Raji (cell line): ENCODE measurements at regions not wholly inside any gene's neighbourhood (a gene's known extent, or its start where the extent isn't known, plus 50 kb on each side); places are given as distances from the start of the nearest gene placed in this dataset.

ENCODE experiments used
- POLR2A ChIP-seq: IDR thresholded peaks from 2 replicates; pipeline ENCODE4 v1.6.1; 2011; ENCODE audit warnings: low read depth, low read length, control low read depth; ENCODE audit not compliant: insufficient read depth

DNA sequence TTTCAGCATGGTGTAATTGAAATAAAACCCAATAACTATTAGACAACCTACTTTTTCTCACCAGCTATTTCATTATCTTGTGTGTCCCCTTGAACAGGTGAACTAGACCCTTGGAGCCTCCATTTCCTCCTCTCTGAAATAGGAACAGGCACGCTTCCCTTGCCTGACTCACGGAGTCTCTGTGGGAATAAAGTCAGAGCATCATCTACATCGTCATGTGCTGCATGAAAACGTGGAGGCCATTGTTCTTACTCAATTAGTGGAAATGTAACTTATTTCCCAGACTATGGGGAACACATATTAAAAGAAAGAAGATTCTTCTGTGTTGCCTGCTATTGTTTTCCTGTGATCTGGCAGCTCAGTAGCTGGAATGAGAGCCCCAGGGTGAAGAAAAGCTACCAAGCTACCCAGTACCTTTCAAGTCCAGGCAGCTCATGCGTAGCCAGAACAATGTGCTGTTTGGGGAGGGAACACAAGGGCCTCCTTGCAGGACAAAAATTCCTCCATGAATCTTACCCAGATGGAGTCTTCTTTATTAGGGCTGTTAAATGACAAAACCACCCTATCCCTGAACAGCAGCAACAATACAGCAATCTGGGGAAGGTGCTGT lies 59.8 kb downstream of the SOX11 start:
- TF ChIP-seq POLR2A, result no peak

DNA sequence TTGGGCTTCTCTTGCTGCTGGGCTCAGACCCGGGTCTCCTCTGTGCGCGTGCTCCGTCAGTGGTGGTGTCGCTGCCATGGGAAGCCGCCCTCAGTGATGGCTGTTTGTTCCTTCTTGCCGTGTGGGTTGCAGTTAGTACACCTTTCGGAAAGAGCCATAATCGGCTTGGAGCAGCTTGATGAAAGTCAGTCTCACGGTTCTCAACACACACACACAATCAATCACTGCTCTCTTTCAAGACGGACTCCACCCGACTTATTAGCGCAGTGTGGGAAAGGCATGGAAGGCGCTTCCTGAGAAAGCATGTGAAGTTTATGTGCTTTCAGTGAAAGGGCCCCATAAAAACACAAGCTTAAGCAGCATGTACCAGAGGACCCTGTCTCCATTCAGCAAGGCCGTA lies 64.1 kb downstream of the SOX11 start:
- no peak for TF ChIP-seq POLR2A

DNA sequence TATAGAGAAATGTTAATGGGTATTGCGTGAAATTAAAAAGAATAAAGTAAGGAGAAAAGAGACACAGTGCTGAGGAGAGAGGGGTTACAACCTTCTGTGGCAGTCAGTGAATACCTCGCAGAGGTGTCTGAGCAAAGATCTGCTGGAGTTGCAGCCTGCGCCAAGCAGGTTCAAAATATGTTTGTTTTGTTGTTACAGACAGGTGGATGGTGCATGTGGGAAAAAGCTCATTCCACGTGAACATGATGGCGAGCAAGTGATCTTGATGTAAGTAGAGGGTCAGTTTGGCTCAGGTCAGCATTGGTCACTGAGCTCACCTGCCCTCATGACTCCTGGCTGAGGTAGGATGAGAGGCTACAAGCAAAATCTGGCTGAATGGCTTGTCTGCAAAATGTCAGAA lies 66.2 kb downstream of the SOX11 start:
- TF ChIP-seq POLR2A, result no peak

DNA sequence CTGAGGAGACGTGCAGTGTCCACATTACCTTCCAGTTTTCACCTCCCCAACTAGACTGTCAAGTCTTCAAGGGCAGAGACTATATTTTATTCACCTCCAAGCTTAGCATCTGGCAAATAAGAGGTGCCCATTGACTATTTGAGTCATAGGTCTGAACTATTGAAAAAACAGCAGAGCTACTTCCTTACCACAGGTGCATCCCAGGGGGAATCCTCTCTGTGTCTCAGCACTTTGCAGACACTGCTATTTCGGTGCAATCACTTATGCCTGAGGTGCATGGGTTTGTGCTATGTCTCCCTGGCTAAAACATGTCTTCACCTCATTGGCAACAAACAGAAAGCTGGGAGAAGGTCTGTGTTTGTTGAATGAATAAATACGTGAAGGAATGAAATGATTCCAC lies 67.8 kb downstream of the SOX11 start:
- no peak for TF ChIP-seq POLR2A

DNA sequence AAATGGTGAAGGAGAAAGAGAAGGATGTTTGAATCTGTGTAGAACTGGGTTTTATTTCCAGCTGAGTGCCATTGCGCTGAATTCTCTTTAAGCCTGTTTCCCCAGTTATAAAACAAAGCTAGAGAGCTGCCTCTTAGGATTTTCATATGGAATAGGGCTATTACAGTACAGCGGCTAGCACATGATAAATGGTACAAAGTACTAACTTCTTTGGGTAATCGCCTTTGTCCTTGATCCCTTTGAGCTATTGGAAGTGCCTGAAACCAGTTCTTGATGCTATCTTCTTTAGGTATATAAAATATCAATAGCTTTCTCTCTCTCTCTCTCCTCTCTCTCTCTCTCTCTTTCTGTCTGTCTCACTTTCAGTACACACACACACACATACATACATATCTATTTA lies 71.3 kb downstream of the SOX11 start:
- TF ChIP-seq POLR2A, result no peak

DNA sequence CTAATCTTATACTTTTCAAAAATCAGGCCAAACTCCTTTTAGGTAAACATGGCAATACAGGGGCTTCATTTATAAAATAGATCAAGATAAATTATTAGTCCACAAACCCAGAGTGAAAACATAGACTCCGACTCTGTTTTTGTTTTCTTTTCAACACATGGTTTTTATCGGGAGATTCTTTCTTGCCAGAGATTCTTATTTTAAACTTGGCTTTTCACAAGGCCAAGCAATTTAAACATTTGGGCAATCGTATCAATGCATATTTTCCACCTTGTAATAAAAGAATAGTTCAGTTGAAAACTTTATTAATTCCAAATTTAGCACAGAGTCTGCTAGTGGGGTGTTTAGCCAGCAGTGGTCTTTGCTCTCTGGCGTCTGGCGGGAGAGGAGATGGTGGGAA lies 71.9 kb downstream of the SOX11 start:
- TF ChIP-seq POLR2A, result no peak

DNA sequence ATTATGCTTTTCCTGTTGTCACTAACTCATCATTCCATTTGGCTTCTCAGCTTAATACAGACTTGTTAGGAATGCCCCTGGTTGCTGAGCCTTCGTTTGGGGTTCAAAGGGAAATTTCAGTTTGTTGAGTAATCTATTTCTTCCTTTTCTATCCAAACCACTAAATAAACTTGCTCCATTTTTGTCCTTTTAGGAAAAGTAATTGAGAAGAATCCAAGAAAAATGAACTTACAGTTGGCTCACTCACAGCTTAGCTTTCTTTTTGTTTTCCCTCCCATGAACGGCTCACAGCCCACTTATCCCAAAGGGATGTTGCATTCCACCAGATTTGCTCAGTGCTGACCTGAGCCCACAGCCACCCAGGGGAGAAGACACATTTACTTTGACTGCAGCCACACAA lies 73.9 kb downstream of the SOX11 start:
- no peak for TF ChIP-seq POLR2A

DNA sequence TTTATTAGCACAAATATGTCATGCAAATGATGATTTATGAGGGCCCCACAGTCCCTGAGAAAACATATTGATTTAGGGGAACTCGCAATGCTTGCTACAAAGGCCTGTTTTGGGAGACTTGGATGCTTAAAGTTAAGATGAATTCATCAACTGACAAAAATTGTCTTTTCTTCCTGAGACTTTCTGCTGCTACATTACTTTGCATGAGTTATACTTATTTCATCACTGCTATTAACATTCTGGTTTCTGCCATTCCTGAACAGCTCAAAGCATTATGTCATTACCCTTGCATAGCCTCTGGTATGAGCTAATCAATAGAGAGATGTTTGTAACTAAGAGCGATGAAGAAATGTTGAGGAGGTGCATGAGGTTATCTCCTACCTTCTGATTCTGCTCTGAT lies 74.4 kb downstream of the SOX11 start:
- no peak for TF ChIP-seq POLR2A

DNA sequence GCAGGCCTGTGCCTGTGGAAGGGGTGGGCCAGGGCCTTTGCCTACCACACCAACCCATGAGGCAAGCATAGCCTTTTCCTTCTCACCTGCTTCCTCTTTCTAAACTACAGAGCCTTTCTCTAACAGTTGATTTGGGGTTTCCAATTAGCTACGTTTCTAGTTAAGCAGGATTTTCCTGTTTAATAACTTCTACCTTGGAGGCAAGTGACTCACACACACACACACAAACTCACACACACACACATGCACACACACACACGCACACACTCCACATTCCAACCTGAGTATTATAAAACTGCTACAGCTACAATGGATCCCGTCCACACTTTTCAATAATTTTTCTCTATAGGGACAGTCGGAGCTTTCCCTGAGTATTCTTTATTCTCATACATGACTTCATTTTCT lies 84.9 kb downstream of the SOX11 start:
- no peak for TF ChIP-seq POLR2A

DNA sequence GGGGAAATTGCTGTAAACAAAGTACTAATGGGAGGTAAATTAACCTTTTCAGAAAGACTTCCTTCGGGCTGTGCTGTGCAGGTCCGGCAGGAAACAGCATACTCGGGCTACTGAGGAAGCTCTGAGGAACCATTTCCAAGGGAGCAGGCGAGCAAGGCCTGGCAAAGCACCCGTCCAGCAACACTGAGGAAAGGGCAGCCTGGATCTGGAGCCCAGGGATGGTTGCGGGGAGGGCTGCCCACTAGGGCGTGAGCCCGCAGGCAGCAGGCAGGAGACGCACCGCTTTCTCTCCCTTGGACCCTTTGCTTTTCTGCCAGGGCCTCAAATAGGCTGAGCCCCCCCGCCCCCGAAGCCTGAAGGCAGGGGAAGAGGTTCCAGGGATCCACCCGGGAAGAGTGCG lies 89.5 kb downstream of the SOX11 start:
- TF ChIP-seq POLR2A, result no peak

DNA sequence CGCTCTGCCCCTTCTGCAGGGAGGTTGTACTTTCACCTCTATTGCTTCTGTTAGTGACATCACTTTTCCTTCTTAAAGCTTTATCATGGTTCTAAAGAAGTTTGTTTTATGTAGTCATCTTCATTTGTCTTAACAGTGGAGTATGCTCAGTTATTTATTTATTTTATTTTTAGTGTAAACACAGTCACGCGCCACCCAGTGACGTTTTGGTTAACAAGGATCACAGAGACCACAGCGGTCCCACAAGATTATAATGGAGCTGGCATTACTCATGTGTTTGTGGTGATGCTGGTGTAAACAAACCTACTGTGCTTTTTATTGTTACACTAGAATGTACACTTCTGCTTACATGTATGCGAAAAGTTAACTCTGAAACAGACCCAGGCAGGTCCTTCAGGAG lies 89.9 kb downstream of the SOX11 start:
- TF ChIP-seq POLR2A, result no peak

DNA sequence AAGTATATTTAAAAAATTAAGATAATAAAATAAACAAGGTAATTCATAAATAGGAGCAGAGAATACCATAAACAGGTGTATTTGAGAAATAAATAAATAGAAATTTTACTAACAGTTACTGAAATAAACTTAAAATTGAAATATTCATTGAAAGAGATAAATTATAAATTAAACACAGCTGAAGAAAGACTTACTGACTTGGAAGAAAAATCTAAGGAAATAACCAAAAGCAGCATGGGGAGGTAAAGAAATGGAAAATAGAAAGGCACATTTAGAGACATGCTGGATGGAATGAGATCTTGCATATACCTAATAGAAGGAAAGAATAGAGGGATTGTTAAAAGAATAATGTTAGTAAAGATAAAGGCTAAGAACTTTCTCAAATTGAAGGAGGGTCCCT lies 96.3 kb downstream of the SOX11 start:
- no peak for TF ChIP-seq POLR2A

DNA sequence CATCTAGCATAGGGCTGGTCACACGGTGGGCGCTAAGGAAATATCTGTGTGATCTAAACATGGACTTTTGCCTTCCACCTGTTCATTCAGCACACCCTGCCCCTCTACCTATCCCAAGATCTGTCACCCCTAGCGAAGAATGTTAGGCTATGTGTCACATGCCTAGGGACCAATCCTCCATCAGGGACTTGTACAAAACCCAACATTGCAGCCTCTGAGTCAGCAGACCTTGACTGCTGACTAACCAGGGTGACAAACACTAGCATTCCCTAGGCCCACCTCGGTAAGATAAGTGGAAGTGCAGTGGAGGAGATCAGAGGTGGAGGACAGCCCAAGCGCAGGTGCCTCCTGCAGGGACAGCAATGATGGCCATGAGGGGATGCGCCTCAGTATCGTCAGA lies 99.2 kb downstream of the SOX11 start:
- TF ChIP-seq POLR2A, result no peak

DNA sequence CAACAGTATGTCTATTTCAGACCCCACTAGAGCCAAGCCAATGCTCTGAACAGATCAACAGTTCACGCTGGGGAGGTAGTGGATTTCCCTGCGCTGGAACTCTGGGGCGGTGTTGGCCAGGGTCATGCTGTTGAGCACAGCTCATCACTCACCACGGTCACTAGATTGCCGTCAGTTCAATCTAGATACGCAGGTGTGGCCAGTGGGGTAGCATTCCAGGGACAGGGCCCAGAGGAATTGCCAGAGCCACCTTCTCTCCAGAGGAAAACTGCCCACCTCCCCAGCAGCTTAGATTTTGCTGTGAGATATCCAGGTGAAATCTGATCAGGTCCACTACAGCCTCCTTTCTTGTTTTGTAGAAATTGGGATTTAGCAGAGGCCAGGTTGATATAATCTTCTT lies 101.8 kb downstream of the SOX11 start:
- TF ChIP-seq POLR2A, result no peak

DNA sequence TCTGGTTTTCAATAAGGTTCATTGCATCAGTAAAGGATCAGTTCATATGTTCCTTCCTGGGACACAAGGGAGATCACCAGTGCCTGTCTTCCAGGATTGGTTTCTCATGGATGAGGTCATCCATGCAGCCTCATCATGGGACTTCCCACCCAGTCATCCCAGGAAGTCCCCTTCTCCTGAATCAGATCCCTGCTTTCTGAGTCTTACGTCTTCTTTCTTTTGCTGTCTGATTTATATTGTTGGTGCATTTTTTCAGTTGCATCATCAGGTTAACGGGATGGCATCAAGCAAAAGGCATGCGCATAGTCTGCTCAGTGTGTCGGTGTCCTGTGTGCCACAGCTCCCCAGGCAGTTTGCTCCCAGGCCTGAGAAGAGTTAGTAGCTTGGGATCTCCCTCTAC lies 105.9 kb downstream of the SOX11 start:
- no peak for TF ChIP-seq POLR2A

DNA sequence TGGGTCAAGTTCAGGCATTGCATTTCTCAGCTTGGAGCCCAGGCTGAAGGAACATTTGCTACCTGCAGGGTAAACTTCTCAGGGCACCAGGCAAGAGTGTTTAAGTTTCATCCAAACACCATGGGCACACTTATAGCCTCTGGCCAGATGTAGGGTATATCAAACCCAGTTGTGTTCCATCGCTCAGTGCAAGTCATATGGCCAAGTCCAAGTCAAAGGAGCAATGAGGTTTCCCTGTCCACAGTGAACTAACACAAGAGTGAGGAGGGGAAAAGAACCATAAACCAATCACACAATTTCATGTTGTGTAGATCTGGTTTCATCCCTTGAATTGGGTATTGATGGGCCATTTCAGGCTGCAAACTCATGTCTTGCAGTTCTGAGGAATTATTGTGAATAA lies 107.2 kb downstream of the SOX11 start:
- TF ChIP-seq POLR2A, result no peak

DNA sequence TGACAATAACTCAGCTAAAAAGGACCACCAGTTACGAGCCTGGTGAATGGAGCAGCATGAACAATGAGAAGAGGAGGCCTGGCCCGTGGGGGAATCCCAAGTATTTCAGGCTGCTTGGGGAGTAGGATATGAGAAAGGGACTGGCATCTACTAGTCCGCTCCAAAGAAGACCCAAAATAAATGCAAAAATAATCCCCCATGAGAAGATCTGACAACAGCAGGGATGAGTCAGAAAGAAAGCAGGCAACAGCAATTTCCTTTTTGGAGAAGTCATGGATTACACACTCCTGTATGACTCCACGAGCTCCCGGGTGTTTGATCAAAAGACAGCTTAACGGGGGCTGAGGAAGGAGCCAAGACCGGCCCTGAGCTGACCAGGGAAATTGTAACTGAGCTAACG lies 111.4 kb downstream of the SOX11 start:
- TF ChIP-seq POLR2A, result no peak

DNA sequence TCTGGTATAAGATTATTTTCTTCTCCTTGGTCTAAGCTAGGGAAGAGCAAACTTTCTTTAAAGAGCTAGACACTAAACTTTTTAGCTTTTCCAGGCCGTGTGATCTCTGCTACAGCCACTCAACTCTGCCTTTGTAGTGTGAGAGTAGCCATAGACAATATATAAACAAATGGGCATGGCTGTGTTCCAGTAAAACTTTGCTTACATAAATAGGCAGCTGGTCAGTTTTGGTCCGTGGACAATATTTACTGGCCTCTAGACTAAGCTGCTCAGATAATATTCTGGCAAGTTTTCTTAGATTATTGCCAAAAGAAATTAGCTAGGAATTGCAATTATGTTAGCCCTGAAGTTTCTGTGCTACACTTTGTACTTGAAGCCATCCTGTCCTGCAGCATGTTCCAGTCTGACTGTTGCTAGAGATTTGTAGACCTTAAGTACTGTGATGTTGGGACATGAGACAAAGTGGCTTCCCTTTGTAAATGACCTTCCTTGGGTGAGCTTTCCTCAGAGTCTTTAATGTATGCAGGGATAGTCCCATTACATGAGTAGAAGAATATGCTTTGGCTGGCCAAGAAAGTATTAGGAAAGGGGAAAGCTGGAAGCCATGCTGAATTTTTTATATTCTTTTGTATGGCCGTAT lies 126.9 kb downstream of the SOX11 start:
- TF ChIP-seq POLR2A, result no peak

DNA sequence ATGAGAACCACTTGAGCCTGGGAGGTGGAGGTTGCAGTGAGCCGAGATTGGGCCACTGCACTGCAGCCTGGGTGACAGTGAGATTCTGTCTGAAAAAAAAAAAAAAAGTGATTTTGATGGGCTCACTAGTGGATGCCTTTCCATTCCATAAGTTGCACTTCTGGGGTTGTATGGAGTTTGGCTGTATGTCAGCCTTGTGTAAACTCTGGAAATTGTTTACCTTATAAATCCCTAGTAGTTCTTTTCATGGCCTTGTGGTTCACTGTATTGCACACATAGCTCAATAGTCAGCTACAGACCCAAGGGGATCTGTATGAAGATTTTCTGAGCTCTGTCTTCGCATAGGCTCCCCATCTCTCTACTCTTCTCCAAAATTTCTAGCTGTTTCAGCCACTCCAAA lies 131.9 kb downstream of the SOX11 start:
- TF ChIP-seq POLR2A, result no peak
